DMS79 treated with DMSO at 0.1 percent for 48 hours (cell line): ENCODE measurements at regions not wholly inside any gene's neighbourhood (a gene's known extent, or its start where the extent isn't known, plus 50 kb on each side); places are given as distances from the start of the nearest gene placed in this dataset.
A peak's percentile ranks its signal among the peaks of the same experiment; 100 is the strongest.

Experiments used
- DNase-seq: peaks from one replicate; lab custom pipeline; 2025; lab: John Stamatoyannopoulos, UW

DNA sequence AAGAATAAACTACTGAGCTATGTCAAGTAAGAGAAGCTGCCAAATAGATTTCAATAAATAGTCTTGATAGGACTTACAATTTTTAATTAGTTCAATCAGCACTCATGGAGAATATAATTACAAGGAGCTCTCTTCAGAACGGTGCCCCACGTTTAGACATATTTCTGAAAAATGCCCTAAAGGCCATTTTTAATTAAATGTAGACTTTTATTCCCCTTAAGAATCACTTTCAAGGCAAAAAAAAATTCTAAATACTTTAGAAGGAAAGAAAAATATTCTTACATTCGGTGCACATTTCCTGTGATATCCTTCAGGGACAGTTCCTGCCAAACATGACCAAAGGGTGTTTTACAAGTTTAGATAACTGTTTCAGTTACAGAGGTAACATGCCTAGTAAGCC, 202.5 kb upstream of the CDH7 start:
- DNase-seq, result no peak

DNA sequence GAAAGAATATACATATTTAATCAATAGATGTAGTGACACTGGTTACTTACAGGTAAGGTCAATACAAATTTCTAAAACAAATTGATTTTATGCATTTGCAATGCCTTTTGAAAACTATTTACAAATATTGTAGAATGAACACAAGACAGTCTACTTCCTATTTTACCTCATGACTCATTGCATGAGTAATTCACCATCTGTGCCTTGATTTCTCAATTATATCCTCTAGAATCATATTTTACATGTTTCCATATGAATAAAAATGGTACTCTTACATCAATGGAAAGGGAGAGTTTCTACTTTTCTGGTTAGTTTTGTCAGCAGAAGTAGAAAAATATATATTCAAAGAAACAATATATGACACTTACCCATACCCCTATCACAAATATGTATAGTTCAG, 203.8 kb upstream of the CDH7 start:
- DNase-seq, result no peak

GRCh38 chr18:65544701-65545100, 206.1 kb upstream of the CDH7 start:
- DNase-seq, result no peak

GRCh38 chr18:65527879-65528633, 222.8 kb upstream of the CDH7 start:
- peak; percentile 13 for DNase-seq

- DNase-seq, result no peak
Observed at GRCh38 chr18:65526099-65526498, 224.7 kb upstream of the CDH7 start.

- DNase-seq, result no peak
Observed at GRCh38 chr18:65523461-65523860, 227.4 kb upstream of the CDH7 start.

- DNase-seq, result no peak
Observed at GRCh38 chr18:65522907-65523306, 227.9 kb upstream of the CDH7 start.

GRCh38 chr18:65516209-65516608, 234.6 kb upstream of the CDH7 start:
- DNase-seq, result no peak

DNA sequence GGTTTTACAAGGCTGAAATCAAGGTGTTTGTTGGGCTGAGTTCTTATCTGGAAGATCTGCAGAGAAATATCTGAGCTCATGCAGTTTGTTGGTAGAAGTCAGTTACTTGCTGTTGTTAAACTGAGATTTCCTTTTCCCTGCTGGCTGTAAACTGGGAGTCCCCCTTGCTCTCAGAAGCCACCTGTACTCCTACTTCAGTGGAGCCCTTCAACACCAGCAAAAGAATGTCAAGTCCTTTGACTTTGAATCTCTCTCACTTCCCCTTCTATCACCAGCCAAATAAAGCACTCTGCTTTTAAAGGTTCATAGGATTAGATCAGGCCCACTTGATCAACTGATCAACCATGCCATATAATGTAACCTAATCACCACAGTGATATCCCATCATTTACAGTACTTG, 252.2 kb upstream of the CDH7 start:
- DNase-seq, result no peak

DNA sequence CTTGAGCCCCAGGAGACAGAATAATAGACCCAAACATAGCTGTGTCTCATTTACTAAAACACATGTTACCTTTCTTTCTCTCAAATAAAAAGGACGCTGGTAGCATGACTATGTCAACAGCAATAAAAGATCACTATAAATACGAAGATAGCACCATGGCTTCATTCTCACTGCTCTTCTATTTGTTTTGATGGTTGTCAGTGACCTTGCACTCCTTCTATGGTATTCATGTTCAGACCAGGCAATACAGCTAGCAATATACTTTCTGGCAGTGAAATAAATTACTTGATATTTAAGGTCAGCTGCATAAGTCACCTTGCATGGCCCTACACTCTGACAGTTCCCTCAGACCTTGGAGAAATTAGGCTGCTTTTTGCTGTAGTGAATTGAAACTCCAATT, 263.2 kb upstream of the CDH7 start:
- DNase-seq, result peak; percentile 71

DNA sequence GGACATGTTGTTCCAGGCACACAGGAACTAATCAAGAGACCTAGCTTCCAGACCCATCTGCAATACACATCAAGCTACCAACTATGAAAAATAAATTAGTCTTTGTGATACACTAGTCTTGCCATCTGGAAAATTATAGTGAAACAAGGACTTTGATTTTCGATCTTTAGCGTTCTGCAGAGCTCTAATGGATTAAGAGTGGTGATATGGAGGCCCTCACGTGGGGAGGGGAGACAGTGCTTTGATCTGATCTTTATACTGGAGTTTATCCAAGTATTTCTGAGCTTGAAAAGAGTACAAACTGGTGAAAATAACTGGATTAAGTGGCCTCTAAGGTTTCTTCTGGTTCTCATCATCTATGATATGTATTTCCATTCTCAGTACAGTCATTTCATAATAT, 273.4 kb upstream of the CDH7 start:
- DNase-seq, result no peak

DNA sequence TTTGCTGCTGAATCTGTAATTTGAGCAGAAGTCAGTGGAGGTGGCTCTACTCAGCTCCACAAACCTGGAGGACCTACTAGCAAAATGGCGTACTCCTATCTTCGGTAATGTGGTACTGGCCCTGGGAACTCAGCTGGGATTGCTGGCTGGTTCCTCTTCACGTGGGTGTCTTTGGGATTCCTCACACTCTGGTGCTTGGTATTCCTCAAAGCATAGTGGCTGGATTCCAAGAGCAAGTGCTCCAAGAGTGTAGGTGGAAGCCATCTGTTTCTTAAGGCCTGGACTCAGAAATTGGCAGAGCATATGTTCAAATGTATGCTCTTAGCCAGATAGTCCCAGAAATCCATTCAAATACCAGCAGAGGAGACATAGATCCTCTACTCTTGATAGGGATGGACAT, 281.9 kb upstream of the CDH7 start:
- DNase-seq, result no peak

DNA sequence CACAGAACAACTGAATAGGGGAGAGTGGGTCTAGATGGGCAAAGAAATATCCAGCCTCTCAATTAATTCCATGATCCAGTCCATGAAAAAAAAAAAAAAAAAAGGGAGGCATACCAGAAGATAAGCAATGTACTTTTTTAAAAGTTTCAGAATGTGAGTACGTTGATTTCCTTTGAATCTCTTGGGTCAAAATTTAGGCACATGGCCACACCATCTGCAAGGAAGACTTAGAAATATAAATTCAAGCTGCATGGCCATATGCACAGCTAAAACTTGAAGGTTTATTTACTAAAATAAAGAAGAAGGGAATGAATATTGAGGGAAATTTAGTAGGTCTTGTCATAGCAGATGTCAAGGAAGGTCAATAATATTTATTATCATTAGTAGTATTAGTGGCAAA, 286.5 kb upstream of the CDH7 start:
- no peak for DNase-seq

DNA sequence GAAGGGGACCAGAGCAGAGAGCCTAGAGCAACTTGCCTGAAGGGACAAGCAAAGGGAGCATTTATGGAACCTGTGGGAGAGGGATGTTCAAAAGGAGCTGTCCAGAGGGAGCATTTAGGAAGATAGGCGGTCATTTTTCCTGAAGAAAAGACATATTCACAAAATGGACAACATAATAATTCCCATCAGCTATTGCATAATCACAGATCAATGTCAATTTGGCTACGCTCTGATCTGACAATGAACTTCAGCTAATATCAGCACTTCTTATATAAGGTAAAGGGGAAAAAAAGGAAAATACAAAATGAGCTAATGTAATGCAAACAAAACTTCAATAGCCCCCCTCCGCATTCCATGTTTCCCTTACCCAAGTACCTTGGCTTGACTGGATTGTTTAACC, 291.1 kb upstream of the CDH7 start:
- no peak for DNase-seq

DNA sequence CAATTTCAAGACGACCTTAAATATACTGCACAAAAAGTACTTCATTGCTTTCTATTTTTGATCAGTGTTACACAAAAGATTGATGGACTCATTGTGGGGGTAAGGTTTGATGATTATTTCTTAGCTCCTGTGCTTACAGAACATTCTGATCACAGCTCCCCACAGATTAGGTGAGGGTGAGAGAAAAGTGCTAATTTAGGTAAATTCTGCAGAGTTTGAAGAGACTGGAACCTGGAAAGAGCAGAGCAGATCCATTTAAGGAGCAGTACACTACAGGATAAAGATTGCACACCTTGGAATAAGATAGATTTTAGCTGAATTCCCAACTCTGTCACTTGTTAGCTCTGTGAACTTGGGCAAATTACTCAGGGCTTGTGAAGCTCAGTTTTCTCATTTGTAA, 291.9 kb upstream of the CDH7 start:
- DNase-seq, result no peak

- DNase-seq, result no peak
Observed at GRCh38 chr18:65439188-65439587, 311.6 kb upstream of the CDH7 start.

DNA sequence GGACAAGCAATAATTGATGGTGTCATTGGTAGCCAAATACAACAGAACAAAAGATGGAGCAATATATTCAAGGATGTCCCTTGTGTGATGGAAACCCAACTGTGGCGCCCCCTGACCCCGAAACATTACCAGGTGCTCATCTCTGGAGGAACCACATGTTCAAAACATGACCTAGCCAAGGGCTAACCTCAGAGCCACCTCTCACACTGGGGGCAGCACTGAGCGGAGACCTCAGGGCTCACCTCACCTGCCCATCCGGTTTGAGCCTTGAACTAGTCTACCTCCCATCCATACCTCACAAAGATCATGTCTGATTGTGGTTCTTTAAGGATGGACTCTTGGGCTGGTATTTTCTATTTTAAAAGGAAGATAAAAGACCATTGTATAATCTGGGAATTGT, 314.4 kb upstream of the CDH7 start:
- DNase-seq, result no peak

GRCh38 chr18:65435534-65435933, 315.3 kb upstream of the CDH7 start:
- no peak for DNase-seq

DNA sequence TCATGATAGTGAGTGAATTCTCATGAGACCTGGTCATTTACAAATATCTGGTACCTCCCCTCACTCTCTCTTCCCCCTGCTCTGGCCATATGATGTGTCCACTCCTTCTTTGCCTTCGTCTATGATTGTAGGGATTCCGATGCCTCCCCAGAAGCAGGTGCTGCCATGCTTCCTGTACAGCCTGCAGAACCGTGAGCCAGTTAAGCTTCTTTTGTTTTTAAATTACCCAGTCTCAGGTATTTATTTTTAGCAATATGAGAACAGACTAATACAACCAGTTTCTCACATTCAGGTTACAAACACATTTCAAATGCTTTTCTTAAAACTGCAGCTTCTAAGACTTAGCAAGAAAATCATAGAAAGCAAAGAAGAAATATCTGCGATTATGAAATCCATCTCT, 321.2 kb upstream of the CDH7 start:
- DNase-seq, result no peak

DNA sequence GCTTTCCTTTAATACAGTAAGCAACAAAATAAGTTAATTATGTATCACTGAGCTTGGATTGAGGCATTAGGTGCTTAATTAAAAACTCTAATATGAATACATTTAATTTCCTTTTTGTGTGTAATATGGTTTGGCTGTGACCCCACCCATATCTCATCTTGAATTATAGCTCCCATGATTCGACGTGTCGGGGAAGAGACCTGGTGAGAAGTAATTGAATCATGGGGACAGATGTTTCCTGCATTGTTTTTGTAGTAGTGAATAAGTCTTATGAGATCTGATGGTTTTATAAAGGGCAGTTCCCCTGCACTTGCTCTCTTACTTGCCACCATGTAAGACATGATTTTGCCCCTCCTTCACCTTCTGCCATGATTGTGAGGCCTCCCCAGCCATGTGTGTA, 325.4 kb upstream of the CDH7 start:
- DNase-seq, result no peak

DNA sequence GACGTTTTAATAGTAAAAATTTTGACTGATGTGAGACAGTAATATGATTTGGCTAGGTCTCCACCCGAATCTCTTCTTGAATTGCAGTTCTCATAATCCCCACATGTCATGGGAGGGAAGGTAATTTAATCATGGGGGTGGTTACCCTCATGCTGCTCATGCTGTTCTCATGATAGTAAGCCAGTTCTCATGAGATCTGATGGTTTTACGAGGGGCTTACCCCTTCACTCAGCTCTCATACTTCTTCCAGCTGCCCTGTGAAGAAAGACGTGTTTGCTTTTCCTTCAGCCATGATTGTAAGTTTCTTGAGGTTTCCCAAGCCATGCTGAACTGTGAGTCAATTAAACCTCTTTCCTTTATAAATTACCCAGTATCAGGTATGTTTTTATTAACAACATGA, 327.0 kb upstream of the CDH7 start:
- no peak for DNase-seq

GRCh38 chr18:65422544-65423136, 328.2 kb upstream of the CDH7 start:
- no peak for DNase-seq

DNA sequence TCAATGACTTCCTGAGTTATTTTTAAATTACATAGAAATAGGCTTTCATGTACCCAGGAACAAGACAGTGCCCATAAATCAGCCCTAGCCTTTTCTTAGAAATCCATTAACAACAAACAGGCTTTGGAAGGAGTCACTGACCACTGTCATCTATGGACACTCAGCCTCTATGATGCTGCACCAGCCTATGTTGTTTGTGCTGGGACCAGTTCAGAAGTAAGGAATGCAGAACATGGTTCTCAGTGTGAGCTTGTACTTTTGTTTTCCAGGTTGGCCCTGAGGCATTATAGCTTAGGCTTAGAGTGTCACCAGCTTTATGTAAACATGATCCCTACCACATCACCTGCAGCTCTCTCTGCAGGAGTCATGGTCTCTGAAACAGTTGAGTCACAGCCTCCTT, 335.7 kb upstream of the CDH7 start:
- no peak for DNase-seq

DNA sequence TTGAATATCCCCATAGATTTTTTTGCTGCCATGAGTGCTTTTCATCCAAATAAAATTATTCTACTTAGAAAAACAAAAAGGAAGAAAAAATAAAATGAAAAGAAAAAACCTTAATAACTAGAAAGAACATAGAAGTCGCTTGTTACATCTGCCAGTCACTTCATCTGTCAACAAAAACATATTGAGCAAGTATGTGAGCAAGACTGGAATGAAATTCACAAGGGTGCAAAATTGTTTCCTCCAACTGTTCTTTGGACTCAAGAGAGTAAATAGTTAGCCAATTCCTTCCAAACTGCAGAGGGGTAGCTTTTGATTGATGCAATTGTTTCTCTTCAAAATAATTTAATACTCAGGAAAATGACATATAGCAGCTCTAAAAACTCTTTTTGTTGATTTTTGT, 336.3 kb upstream of the CDH7 start:
- no peak for DNase-seq
